Fibroblast of lung (primary cell): ENCODE measurements at regions not wholly inside any gene's neighbourhood (a gene's known extent, or its start where the extent isn't known, plus 50 kb on each side); places are given as distances from the start of the nearest gene placed in this dataset.
A peak's percentile ranks its signal among the peaks of the same experiment; 100 is the strongest.

Experiments
- DNase-seq, 2 donors: peaks; one replicate each; pipeline versions ENCODE4 v3.0.0 to v3.0.0-alpha.2; 2010; ENCODE audit warnings: low read depth in 2 of 2
- H2AFZ ChIP-seq: 2 replicates; pipeline ENCODE4 v1.5.1; 2012; ENCODE audit warnings: low read length, control low read depth, inconsistent platforms
- H3K27ac ChIP-seq: 2 replicates; pipeline ENCODE4 v1.5.1; 2011; ENCODE audit warnings: low read length, control low read depth; ENCODE audit not compliant: insufficient read depth
- H3K27me3 ChIP-seq: 2 replicates; pipeline ENCODE4 v1.5.1; 2011; ENCODE audit warnings: mild to moderate bottlenecking, low read length; ENCODE audit not compliant: control insufficient read depth, insufficient read depth
- H3K36me3 ChIP-seq: 2 replicates; pipeline ENCODE4 v1.5.1; 2011; ENCODE audit warnings: low read length; ENCODE audit not compliant: control insufficient read depth, insufficient read depth
- H3K4me1 ChIP-seq: 2 replicates; pipeline ENCODE4 v1.5.1; 2011; ENCODE audit warnings: low read length; ENCODE audit not compliant: control insufficient read depth, insufficient read depth; ENCODE audit errors: extremely low read depth
- H3K4me2 ChIP-seq: 2 replicates; pipeline ENCODE4 v1.5.1; 2011; ENCODE audit warnings: low read length, control low read depth; ENCODE audit not compliant: insufficient read depth; ENCODE audit errors: extremely low read depth
- H3K4me3 ChIP-seq, 4 experiments: fragments of 200-600 bp in 1 of 4; sonication (generic) in 1 of 4; replicated peaks in 1 of 4; 2 replicates each; pipeline ENCODE4 v1.5.1; 2011 to 2016; ENCODE audit warnings: low read length in 4 of 4, low read depth in 3 of 4, mild to moderate bottlenecking in 3 of 4, control low read depth in 2 of 4, inconsistent platforms in 1 of 4, mixed read lengths in 1 of 4; ENCODE audit not compliant: insufficient read depth in 1 of 4; ENCODE audit errors: control extremely low read depth in 1 of 4
- H3K79me2 ChIP-seq: 2 replicates; pipeline ENCODE4 v1.5.1; 2012; ENCODE audit warnings: mild to moderate bottlenecking, low read length, inconsistent platforms; ENCODE audit not compliant: control insufficient read depth, insufficient read depth
- H3K9ac ChIP-seq: 2 replicates; pipeline ENCODE4 v1.5.1; 2011; ENCODE audit warnings: mild to moderate bottlenecking, low read length, control low read depth; ENCODE audit not compliant: insufficient read depth
- H3K9me3 ChIP-seq: 2 replicates; pipeline ENCODE4 v1.5.1; 2012; ENCODE audit warnings: low read depth, low read length; ENCODE audit not compliant: control insufficient read depth, insufficient read depth
- H4K20me1 ChIP-seq: 2 replicates; pipeline ENCODE4 v1.5.1; 2011; ENCODE audit warnings: low read length; ENCODE audit not compliant: control insufficient read depth, insufficient read depth; ENCODE audit errors: extremely low read depth
- EZH2 ChIP-seq: IDR thresholded peaks from 2 replicates; pipeline ENCODE4 v1.5.1; 2012; ENCODE audit warnings: low read length, control low read depth, mild to moderate bottlenecking; ENCODE audit errors: missing control alignments
- TF ChIP-seq, protein P1 (sequence below), 2 donors: IDR thresholded peaks in 1 of 2; conservative IDR thresholded peaks in 1 of 2; 1 replicate in 1 of 2; 2 replicates in 1 of 2; pipeline ENCODE4 v1.5.1; 2011 to 2012; ENCODE audit warnings: low read length in 2 of 2, control low read depth in 1 of 2, inconsistent platforms in 1 of 2, low read depth in 1 of 2, mild to moderate bottlenecking in 1 of 2

- TF ChIP-seq EZH2 = no peak
Measured at GRCh38 chr11:45021001-45021400, 70.3 kb upstream of the TP53I11 start.

DNA sequence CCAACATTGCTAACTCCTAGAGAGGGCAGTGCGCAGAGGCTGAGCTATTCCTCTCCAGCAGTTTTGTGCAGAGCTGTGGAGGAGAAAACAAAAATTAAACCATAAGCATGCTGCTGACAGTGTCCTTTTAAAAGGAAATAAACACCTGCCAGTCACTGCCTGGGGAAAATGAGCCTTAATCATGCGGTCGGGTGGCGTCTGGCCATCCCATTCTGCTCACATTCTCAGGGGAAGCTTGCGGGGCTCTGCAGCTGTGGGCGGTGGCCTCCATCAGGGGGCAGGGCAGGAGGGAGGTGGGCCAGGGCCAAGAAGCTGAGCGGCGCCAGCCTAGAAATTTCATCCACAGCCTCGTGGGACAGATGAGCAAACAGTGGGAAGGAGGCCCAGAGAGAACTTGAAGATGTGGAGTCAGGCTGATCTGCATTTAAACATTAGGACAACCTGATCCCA lies 71.0 kb upstream of the TP53I11 start:
- H4K20me1 ChIP-seq = no peaks in the 10 kb centered on the region
- no peak overlapping the region for H3K4me3 ChIP-seq
- H3K79me2 ChIP-seq = no peaks in the 10 kb centered on the region
- no peak overlapping the region for H3K9ac ChIP-seq
- no peaks in the 10 kb centered on the region for H3K36me3 ChIP-seq
- H2AFZ ChIP-seq = no peak overlapping the region
- no peak overlapping the region for H3K4me2 ChIP-seq
- H3K9me3 ChIP-seq = no peaks in the 10 kb centered on the region
- peak overlapping the region; percentile 37 for H3K27ac ChIP-seq
- H3K27me3 ChIP-seq = peaks cover 3% of the 10 kb centered on the region
- DNase-seq = peak; percentile 69 to 88
- TF ChIP-seq, protein P1, sequence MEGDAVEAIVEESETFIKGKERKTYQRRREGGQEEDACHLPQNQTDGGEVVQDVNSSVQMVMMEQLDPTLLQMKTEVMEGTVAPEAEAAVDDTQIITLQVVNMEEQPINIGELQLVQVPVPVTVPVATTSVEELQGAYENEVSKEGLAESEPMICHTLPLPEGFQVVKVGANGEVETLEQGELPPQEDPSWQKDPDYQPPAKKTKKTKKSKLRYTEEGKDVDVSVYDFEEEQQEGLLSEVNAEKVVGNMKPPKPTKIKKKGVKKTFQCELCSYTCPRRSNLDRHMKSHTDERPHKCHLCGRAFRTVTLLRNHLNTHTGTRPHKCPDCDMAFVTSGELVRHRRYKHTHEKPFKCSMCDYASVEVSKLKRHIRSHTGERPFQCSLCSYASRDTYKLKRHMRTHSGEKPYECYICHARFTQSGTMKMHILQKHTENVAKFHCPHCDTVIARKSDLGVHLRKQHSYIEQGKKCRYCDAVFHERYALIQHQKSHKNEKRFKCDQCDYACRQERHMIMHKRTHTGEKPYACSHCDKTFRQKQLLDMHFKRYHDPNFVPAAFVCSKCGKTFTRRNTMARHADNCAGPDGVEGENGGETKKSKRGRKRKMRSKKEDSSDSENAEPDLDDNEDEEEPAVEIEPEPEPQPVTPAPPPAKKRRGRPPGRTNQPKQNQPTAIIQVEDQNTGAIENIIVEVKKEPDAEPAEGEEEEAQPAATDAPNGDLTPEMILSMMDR (conservative IDR thresholded peaks at IDR 0.05 in 1 of 2, IDR thresholded peaks at IDR 0.05 in 1 of 2; ENCODE audit: low read depth in 1 of 2, low read length in 2 of 2) = no peak
- no peak for TF ChIP-seq EZH2
- H3K4me1 ChIP-seq = peaks cover 28% of the 10 kb centered on the region

More at GRCh38 chr11:45021001-45021400, 70.3 kb upstream of the TP53I11 start:
- Histone ChIP-seq H3K27ac (no peak overlapping the region), H3K4me2 (peak overlapping the region; percentile 5), H3K36me3 (no peaks in the 10 kb centered on the region), H2AFZ (no peak overlapping the region), H3K9me3 (no peaks in the 10 kb centered on the region), H3K4me3 (no peak overlapping the region), H3K79me2 (no peaks in the 10 kb centered on the region), H3K4me1 (peaks cover 28% of the 10 kb centered on the region), H3K9ac (no peak overlapping the region), H3K27me3 (peaks cover under 1% of the 10 kb centered on the region), H4K20me1 (no peaks in the 10 kb centered on the region)
- DNase-seq = peak in 1 of 2 donors; percentile 30

DNA sequence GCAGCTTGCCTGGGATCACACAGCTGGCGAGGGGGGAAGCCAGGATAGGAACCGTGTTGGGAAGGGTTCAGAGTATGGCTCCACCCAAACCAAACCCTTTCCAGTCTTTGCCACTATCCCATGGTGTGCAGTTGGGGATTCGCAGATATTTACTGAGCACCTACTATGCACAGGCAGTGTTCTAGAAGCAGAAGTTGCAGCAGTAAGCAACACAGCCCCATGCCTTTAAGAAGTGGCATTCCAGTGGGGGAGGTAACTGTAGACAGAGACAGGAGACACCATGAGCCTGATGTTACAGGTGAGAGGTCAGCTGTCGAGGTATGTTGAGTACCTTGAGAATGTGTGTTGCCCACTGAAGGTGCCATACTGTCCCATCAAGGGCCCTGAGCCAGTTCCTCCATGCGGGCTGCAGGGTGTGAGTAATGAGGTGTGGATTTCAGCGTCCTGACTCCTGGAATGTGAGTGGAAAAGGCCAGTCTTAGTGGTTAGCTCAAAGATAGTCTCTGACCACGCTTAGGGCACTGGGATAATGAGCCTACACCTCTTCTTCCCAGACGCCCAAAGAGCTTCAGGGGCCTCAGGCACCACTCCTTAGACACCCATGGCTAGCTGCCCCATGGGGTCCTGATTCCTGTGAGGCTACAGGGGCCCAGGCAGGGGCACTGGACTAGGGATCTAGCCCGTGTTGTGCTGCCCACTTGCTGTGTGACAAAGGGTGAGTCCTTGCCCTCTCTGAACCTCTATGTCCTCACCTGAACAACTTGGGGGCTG lies 71.8 kb upstream of the TP53I11 start:
- Histone ChIP-seq H4K20me1 (no peaks in the 10 kb centered on the region), H3K27me3 (peaks cover 3% of the 10 kb centered on the region), H3K36me3 (no peaks in the 10 kb centered on the region), H2AFZ (no peak overlapping the region), H3K27ac (peak overlapping the region; percentile 37), H3K4me3 (peak overlapping the region in 1 of 4 experiments; percentile 13), H3K4me1 (peaks cover 23% of the 10 kb centered on the region), H3K4me2 (peak overlapping the region; percentile 50), H3K9ac (no peak overlapping the region), H3K9me3 (no peaks in the 10 kb centered on the region), H3K79me2 (no peaks in the 10 kb centered on the region)
- TF ChIP-seq, protein P1 (conservative IDR thresholded peaks at IDR 0.05 in 1 of 2, IDR thresholded peaks at IDR 0.05 in 1 of 2; ENCODE audit: low read depth in 1 of 2, low read length in 2 of 2) = no peak
- no peak for TF ChIP-seq EZH2
- DNase-seq = peak; percentile 42 to 79
